HepG2 (cell line): ENCODE measurements at regions not wholly inside any gene's neighbourhood (a gene's known extent, or its start where the extent isn't known, plus 50 kb on each side); places are given as distances from the start of the nearest gene placed in this dataset.
A peak's percentile ranks its signal among the peaks of the same experiment; 100 is the strongest.

ENCODE experiments used
- MIER3 ChIP-seq: IDR thresholded peaks from 2 replicates; pipeline ENCODE4 v1.6.1; 2016; ENCODE audit warnings: missing compliant biosample characterization, borderline replicate concordance
- NKX3-1 ChIP-seq: sonication (generic); formaldehyde crosslinking; IDR thresholded peaks from 2 replicates; pipeline ENCODE4 v1.5.0; 2020; ENCODE audit warnings: missing genetic modification reagents
- NR2F1 ChIP-seq, 2 experiments: fragments of 450-650 bp in 1 of 2; formaldehyde crosslinking in 1 of 2; IDR thresholded peaks; 2 replicates each; pipeline versions ENCODE4 v1.5.0 to v1.6.1; 2016 to 2020; ENCODE audit warnings: mild to moderate bottlenecking in 1 of 2, missing compliant biosample characterization in 1 of 2, missing genetic modification reagents in 1 of 2, moderate library complexity in 1 of 2
- NR2F6 ChIP-seq, 2 experiments: IDR thresholded peaks; 2 replicates each; pipeline ENCODE4 v1.6.1; 2016; ENCODE audit warnings: antibody characterized with exemption in 1 of 2, mild to moderate bottlenecking in 1 of 2
- SALL2 ChIP-seq: sonication (generic); formaldehyde crosslinking; IDR thresholded peaks from 2 replicates; pipeline ENCODE4 v1.8.1; 2023; ENCODE audit warnings: mild to moderate bottlenecking, missing genetic modification reagents, inconsistent platforms
- SNAPC2 ChIP-seq: sonication (generic); formaldehyde crosslinking; IDR thresholded peaks from 2 replicates; pipeline ENCODE4 v1.8.1; 2022; ENCODE audit warnings: mild to moderate bottlenecking, missing genetic modification reagents
- ZFX ChIP-seq: sonication (generic); formaldehyde crosslinking; IDR thresholded peaks from 2 replicates; pipeline ENCODE4 v1.4.0; 2020; ENCODE audit warnings: mild to moderate bottlenecking, low read depth, missing genetic modification reagents, moderate library complexity
- ZNF207 ChIP-seq: fragments of 450-650 bp; IDR thresholded peaks from 2 replicates; pipeline ENCODE4 v1.6.1; 2016; ENCODE audit warnings: antibody characterized with exemption, borderline replicate concordance
- ZNF350 ChIP-seq: sonication (generic); formaldehyde crosslinking; IDR thresholded peaks from 2 replicates; pipeline ENCODE4 v1.4.0; 2020; ENCODE audit warnings: mild to moderate bottlenecking, low read depth, missing genetic modification reagents, borderline replicate concordance
- ZNF879 ChIP-seq: sonication (generic); formaldehyde crosslinking; IDR thresholded peaks from 2 replicates; pipeline ENCODE4 v1.8.1; 2023; ENCODE audit warnings: missing genetic modification reagents
- ZNF891 ChIP-seq: sonication (generic); formaldehyde crosslinking; IDR thresholded peaks from 2 replicates; pipeline ENCODE4 v1.5.0; 2020; ENCODE audit warnings: mild to moderate bottlenecking, missing genetic modification reagents
- TF ChIP-seq, protein P1 (sequence below): fragments of 450-650 bp; IDR thresholded peaks from 2 replicates; pipeline ENCODE4 v1.6.1; 2017
- TF ChIP-seq, protein P2 (sequence below): sonication (generic); formaldehyde crosslinking; IDR thresholded peaks from 2 replicates; pipeline ENCODE4 v1.4.0; 2020; ENCODE audit warnings: mild to moderate bottlenecking, missing genetic modification reagents
- TF ChIP-seq, protein P3 (sequence below): sonication (generic); formaldehyde crosslinking; IDR thresholded peaks from 2 replicates; pipeline ENCODE4 v1.4.0; 2020; ENCODE audit warnings: missing genetic modification reagents
- TF ChIP-seq, protein P4 (sequence below): fragments of 450-650 bp; IDR thresholded peaks from 2 replicates; pipeline ENCODE4 v1.6.1; 2016
- TF ChIP-seq, protein P5 (sequence below): IDR thresholded peaks from 2 replicates; pipeline ENCODE4 v1.6.1; 2012; ENCODE audit warnings: low read length, improper control_type of control experiment

DNA sequence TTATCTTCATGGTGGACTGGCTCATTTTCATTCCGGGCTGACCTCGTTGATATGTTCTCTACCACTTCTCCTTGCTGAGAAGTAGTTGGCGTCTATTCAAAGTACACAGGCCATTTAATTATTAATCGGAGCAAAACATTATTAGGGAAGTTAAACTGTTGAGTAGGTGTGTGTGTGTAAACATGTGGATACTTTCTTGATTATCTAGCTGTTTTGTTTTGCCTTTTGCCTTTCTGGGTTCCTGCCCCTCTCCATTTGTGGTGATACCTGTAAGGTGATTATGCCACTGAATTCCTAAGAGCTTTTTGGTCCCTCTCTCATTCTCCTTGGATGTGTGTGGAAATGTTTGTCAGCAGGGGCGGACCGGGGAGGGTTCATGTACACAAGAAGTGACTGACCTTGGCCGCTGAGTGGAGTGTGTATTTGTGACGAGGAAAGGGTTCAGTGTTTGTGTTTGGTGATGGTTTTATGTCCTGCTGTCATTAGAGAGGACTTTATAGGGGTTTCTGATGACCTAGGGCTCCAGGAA is 56.6 kb upstream of the PPP2R5A start (continued):
- TF ChIP-seq, protein P1, sequence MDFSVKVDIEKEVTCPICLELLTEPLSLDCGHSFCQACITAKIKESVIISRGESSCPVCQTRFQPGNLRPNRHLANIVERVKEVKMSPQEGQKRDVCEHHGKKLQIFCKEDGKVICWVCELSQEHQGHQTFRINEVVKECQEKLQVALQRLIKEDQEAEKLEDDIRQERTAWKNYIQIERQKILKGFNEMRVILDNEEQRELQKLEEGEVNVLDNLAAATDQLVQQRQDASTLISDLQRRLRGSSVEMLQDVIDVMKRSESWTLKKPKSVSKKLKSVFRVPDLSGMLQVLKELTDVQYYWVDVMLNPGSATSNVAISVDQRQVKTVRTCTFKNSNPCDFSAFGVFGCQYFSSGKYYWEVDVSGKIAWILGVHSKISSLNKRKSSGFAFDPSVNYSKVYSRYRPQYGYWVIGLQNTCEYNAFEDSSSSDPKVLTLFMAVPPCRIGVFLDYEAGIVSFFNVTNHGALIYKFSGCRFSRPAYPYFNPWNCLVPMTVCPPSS = no peak
- no peak for TF ChIP-seq SALL2 (CRISPR knock-in tag)
- TF ChIP-seq NR2F6 (IDR thresholded peaks at IDR 0.05) = peak; percentile 55
- peak; percentile 49; the same call in 1 of the 2 replicates for TF ChIP-seq NR2F6 (CRISPR knock-in tag; IDR thresholded peaks at IDR 0.05)
- TF ChIP-seq, protein P2, sequence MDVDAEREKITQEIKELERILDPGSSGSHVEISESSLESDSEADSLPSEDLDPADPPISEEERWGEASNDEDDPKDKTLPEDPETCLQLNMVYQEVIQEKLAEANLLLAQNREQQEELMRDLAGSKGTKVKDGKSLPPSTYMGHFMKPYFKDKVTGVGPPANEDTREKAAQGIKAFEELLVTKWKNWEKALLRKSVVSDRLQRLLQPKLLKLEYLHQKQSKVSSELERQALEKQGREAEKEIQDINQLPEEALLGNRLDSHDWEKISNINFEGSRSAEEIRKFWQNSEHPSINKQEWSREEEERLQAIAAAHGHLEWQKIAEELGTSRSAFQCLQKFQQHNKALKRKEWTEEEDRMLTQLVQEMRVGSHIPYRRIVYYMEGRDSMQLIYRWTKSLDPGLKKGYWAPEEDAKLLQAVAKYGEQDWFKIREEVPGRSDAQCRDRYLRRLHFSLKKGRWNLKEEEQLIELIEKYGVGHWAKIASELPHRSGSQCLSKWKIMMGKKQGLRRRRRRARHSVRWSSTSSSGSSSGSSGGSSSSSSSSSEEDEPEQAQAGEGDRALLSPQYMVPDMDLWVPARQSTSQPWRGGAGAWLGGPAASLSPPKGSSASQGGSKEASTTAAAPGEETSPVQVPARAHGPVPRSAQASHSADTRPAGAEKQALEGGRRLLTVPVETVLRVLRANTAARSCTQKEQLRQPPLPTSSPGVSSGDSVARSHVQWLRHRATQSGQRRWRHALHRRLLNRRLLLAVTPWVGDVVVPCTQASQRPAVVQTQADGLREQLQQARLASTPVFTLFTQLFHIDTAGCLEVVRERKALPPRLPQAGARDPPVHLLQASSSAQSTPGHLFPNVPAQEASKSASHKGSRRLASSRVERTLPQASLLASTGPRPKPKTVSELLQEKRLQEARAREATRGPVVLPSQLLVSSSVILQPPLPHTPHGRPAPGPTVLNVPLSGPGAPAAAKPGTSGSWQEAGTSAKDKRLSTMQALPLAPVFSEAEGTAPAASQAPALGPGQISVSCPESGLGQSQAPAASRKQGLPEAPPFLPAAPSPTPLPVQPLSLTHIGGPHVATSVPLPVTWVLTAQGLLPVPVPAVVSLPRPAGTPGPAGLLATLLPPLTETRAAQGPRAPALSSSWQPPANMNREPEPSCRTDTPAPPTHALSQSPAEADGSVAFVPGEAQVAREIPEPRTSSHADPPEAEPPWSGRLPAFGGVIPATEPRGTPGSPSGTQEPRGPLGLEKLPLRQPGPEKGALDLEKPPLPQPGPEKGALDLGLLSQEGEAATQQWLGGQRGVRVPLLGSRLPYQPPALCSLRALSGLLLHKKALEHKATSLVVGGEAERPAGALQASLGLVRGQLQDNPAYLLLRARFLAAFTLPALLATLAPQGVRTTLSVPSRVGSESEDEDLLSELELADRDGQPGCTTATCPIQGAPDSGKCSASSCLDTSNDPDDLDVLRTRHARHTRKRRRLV = no peak
- no peak for TF ChIP-seq ZNF350 (CRISPR knock-in tag)
- TF ChIP-seq SNAPC2 (CRISPR knock-in tag) = no peak
- TF ChIP-seq ZFX (CRISPR knock-in tag) = no peak
- TF ChIP-seq ZNF207 = no peak
- peak in 1 of 2 experiments; percentile 41; a peak in 2 of 4 replicates for TF ChIP-seq NR2F1 (CRISPR knock-in tag; IDR thresholded peaks at IDR 0.05)
- TF ChIP-seq, protein P3, sequence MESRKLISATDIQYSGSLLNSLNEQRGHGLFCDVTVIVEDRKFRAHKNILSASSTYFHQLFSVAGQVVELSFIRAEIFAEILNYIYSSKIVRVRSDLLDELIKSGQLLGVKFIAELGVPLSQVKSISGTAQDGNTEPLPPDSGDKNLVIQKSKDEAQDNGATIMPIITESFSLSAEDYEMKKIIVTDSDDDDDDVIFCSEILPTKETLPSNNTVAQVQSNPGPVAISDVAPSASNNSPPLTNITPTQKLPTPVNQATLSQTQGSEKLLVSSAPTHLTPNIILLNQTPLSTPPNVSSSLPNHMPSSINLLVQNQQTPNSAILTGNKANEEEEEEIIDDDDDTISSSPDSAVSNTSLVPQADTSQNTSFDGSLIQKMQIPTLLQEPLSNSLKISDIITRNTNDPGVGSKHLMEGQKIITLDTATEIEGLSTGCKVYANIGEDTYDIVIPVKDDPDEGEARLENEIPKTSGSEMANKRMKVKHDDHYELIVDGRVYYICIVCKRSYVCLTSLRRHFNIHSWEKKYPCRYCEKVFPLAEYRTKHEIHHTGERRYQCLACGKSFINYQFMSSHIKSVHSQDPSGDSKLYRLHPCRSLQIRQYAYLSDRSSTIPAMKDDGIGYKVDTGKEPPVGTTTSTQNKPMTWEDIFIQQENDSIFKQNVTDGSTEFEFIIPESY (CRISPR knock-in tag) = no peak
- TF ChIP-seq MIER3 (CRISPR knock-in tag) = no peak
- no peak for TF ChIP-seq NKX3-1 (CRISPR knock-in tag)
- TF ChIP-seq, protein P4, sequence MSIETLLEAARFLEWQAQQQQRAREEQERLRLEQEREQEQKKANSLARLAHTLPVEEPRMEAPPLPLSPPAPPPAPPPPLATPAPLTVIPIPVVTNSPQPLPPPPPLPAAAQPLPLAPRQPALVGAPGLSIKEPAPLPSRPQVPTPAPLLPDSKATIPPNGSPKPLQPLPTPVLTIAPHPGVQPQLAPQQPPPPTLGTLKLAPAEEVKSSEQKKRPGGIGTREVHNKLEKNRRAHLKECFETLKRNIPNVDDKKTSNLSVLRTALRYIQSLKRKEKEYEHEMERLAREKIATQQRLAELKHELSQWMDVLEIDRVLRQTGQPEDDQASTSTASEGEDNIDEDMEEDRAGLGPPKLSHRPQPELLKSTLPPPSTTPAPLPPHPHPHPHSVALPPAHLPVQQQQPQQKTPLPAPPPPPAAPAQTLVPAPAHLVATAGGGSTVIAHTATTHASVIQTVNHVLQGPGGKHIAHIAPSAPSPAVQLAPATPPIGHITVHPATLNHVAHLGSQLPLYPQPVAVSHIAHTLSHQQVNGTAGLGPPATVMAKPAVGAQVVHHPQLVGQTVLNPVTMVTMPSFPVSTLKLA = no peak
- TF ChIP-seq ZNF879 (CRISPR knock-in tag) = no peak
- no peak for TF ChIP-seq ZNF891 (CRISPR knock-in tag)
- TF ChIP-seq, protein P5, sequence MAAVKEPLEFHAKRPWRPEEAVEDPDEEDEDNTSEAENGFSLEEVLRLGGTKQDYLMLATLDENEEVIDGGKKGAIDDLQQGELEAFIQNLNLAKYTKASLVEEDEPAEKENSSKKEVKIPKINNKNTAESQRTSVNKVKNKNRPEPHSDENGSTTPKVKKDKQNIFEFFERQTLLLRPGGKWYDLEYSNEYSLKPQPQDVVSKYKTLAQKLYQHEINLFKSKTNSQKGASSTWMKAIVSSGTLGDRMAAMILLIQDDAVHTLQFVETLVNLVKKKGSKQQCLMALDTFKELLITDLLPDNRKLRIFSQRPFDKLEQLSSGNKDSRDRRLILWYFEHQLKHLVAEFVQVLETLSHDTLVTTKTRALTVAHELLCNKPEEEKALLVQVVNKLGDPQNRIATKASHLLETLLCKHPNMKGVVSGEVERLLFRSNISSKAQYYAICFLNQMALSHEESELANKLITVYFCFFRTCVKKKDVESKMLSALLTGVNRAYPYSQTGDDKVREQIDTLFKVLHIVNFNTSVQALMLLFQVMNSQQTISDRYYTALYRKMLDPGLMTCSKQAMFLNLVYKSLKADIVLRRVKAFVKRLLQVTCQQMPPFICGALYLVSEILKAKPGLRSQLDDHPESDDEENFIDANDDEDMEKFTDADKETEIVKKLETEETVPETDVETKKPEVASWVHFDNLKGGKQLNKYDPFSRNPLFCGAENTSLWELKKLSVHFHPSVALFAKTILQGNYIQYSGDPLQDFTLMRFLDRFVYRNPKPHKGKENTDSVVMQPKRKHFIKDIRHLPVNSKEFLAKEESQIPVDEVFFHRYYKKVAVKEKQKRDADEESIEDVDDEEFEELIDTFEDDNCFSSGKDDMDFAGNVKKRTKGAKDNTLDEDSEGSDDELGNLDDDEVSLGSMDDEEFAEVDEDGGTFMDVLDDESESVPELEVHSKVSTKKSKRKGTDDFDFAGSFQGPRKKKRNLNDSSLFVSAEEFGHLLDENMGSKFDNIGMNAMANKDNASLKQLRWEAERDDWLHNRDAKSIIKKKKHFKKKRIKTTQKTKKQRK = no peak
